C4-2B (cell line): ENCODE measurements at regions not wholly inside any gene's neighbourhood (a gene's known extent, or its start where the extent isn't known, plus 50 kb on each side); places are given as distances from the start of the nearest gene placed in this dataset.

Experiments
- H3K27ac ChIP-seq: fragments of 450-650 bp; 2 replicates; pipeline ENCODE4 v1.5.1; 2017
- CTCF ChIP-seq: fragments of 450-650 bp; conservative IDR thresholded peaks from 2 replicates; pipeline ENCODE4 v1.5.1; 2017; ENCODE audit warnings: mild to moderate bottlenecking
- ZFX ChIP-seq: fragments of 450-650 bp; IDR thresholded peaks from 2 replicates; pipeline ENCODE4 v1.6.1; 2017

GRCh38 chr10:124341768-124342135, 77.0 kb downstream of the OAT start:
- TF ChIP-seq CTCF (no peak), ZFX (no peak)
- H3K27ac ChIP-seq: no peak overlapping the region

GRCh38 chr10:124340033-124340760, 78.5 kb downstream of the OAT start:
- TF ChIP-seq CTCF (no peak), ZFX (no peak)
- no peak overlapping the region for H3K27ac ChIP-seq

GRCh38 chr10:124339119-124340032, 79.3 kb downstream of the OAT start:
- TF ChIP-seq CTCF (no peak), ZFX (no peak)
- no peak overlapping the region for H3K27ac ChIP-seq

GRCh38 chr10:124338276-124338925, 80.3 kb downstream of the OAT start:
- TF ChIP-seq ZFX (no peak), CTCF (no peak)
- no peak overlapping the region for H3K27ac ChIP-seq

GRCh38 chr10:124336186-124336585, 82.5 kb downstream of the OAT start:
- no peak overlapping the region for H3K27ac ChIP-seq
- TF ChIP-seq ZFX (no peak), CTCF (no peak)

GRCh38 chr10:124333931-124334330, 84.8 kb downstream of the OAT start:
- TF ChIP-seq ZFX (no peak), CTCF (no peak)
- H3K27ac ChIP-seq: no peak overlapping the region

GRCh38 chr10:124332426-124332825, 86.3 kb downstream of the OAT start:
- H3K27ac ChIP-seq: no peak overlapping the region
- TF ChIP-seq ZFX (no peak), CTCF (no peak)
